ENCODE measurements at regions not wholly inside any gene's neighbourhood (a gene's known extent, or its start where the extent isn't known, plus 50 kb on each side); places are given as distances from the start of the nearest gene placed in this dataset.

GRCh38 chr5:107230367-107230766 lies 440.4 kb downstream of the EFNA5 start:
- BruUV-seq (replicated peaks), result no TSS peak
- Histone ChIP-seq H3K4me2 (ENCODE audit: insufficient read depth, low read length) (no peak overlapping the region), H3K4me1 (ENCODE audit: control insufficient read depth, extremely low read depth, insufficient read depth, low read length) (no peaks in the 10 kb centered on the region), H3K36me3 (ENCODE audit: control insufficient read depth in 2 of 2, extremely low read depth in 1 of 2, insufficient read depth in 2 of 2, low read length in 2 of 2) (no peaks in the 10 kb centered on the region), H3K9ac (replicated peaks; ENCODE audit: extremely low read depth, insufficient read depth, low read length) (no peak overlapping the region), H3K4me3 (replicated peaks in 1 of 3; ENCODE audit: insufficient read depth in 1 of 3, low read depth in 1 of 3, low read length in 3 of 3) (no peak overlapping the region), H4K20me1 (replicated peaks; ENCODE audit: control insufficient read depth, extremely low read depth, insufficient read depth, low read length) (no peaks in the 10 kb centered on the region), H3K9me3 (replicated peaks; ENCODE audit: control insufficient read depth, insufficient read depth, low read length) (no peaks in the 10 kb centered on the region), H3K27me3 (ENCODE audit: control insufficient read depth in 2 of 2, insufficient read depth in 2 of 2, low read length in 2 of 2) (no peaks in the 10 kb centered on the region), H2AFZ (ENCODE audit: low read depth, low read length) (no peak overlapping the region), H3K27ac (ENCODE audit: insufficient read depth, low read depth, low read length) (no peak overlapping the region), H3K9me1 (replicated peaks; ENCODE audit: control insufficient read depth, extremely low read depth, insufficient read depth, low read length) (no peaks in the 10 kb centered on the region), H3K79me2 (ENCODE audit: control insufficient read depth, insufficient read depth, low read length) (no peaks in the 10 kb centered on the region)
- ChIA-PET CTCF (interaction anchor here (1.6 kb wide), 1 partner anchor 18 kb away, joined by 5 read pairs; no protein-coding TSS in a partner anchor), POLR2A (no interaction called here)
- FAIRE-seq, result no peak
- DNase-seq (ENCODE audit: low read depth, low spot score), result no peak
- dilution Hi-C loops (cut with MboI; ENCODE audit: extremely low pct_ligation_motif_present, low sequenced_read_pairs) (no loop called here), intact Hi-C loops (cut with micrococcal nuclease) (no loop called here)
- TF ChIP-seq FOS (IDR thresholded peaks at IDR 0.05; ENCODE audit: borderline replicate concordance, insufficient read depth, low read length) (no peak), MYC (IDR thresholded peaks at IDR 0.05; ENCODE audit: low read depth, low read length) (no peak), JUN (IDR thresholded peaks at IDR 0.05; ENCODE audit: borderline replicate concordance, insufficient read depth, insufficient read length, low read depth) (no peak), POLR2A (IDR thresholded peaks at IDR 0.05; ENCODE audit: low read depth, low read length) (no peak), GATA2 (IDR thresholded peaks at IDR 0.05; ENCODE audit: insufficient read depth, insufficient read length, low read depth, low read length) (no peak), POLR2AphosphoS5 (IDR thresholded peaks at IDR 0.05; ENCODE audit: insufficient read depth, low read depth, low read length) (no peak), EZH2 (IDR thresholded peaks at IDR 0.05; ENCODE audit: borderline replicate concordance, low read depth, low read length, severe bottlenecking) (no peak), MAX (IDR thresholded peaks at IDR 0.05; ENCODE audit: insufficient read depth, insufficient read length) (no peak), CTCF (IDR thresholded peaks at IDR 0.05; ENCODE audit: extremely low read depth in 1 of 2, insufficient read depth in 1 of 2, low read depth in 1 of 2, low read length in 2 of 2) (no peak)

Measured in endothelial cell of umbilical vein (primary cell).